Mucosa of rectum (tissue), 2 donors: ENCODE measurements at regions not wholly inside any gene's neighbourhood (a gene's known extent, or its start where the extent isn't known, plus 50 kb on each side); places are given as distances from the start of the nearest gene placed in this dataset.
A peak's percentile ranks its signal among the peaks of the same experiment; 100 is the strongest.

Source experiments
- H3K27ac ChIP-seq, 2 donors: one replicate each; pipeline ENCODE4 v1.7.0; 2013; ENCODE audit warnings: inconsistent platforms in 2 of 2, low read depth in 2 of 2, low read length in 2 of 2
- H3K27me3 ChIP-seq, 2 donors: one replicate each; pipeline ENCODE4 v1.7.0; 2013; ENCODE audit warnings: low read length in 2 of 2; ENCODE audit not compliant: control insufficient read depth in 2 of 2, insufficient read depth in 2 of 2
- H3K36me3 ChIP-seq, 2 donors: one replicate each; pipeline ENCODE4 v1.7.0; 2013; ENCODE audit warnings: low read length in 2 of 2; ENCODE audit not compliant: control insufficient read depth in 2 of 2, insufficient read depth in 2 of 2
- H3K4me1 ChIP-seq, 2 donors: one replicate each; pipeline ENCODE4 v1.7.0; 2013; ENCODE audit warnings: low read length in 2 of 2, mild to moderate bottlenecking in 1 of 2; ENCODE audit not compliant: control insufficient read depth in 2 of 2, insufficient read depth in 2 of 2
- H3K4me3 ChIP-seq, 2 donors: one replicate each; pipeline ENCODE4 v1.7.0; 2013; ENCODE audit warnings: low read length in 2 of 2
- H3K9ac ChIP-seq, 2 donors: one replicate each; pipeline ENCODE4 v1.7.0; 2013; ENCODE audit warnings: low read length in 2 of 2, low read depth in 1 of 2, mild to moderate bottlenecking in 1 of 2
- H3K9me3 ChIP-seq, 2 donors: one replicate each; pipeline ENCODE4 v1.7.0; 2013; ENCODE audit warnings: low read length in 2 of 2; ENCODE audit not compliant: control insufficient read depth in 2 of 2
- donor health status: healthy.
- donor health status: Normal muscosa, but diverticular disease.

- Histone ChIP-seq H3K9ac (no peak overlapping the region), H3K4me1 (no peaks in the 10 kb centered on the region), H3K27me3 (no peaks in the 10 kb centered on the region), H3K4me3 (no peak overlapping the region), H3K27ac (no peak overlapping the region), H3K9me3 (no peaks in the 10 kb centered on the region), H3K36me3 (no peaks in the 10 kb centered on the region)
Observed at GRCh38 chr16:85508388-85508787, 104.7 kb upstream of the GSE1 start.

GRCh38 chr16:85508993-85509392 lies 104.1 kb upstream of the GSE1 start:
- Histone ChIP-seq H3K9me3 (no peaks in the 10 kb centered on the region), H3K9ac (no peak overlapping the region), H3K27me3 (no peaks in the 10 kb centered on the region), H3K36me3 (no peaks in the 10 kb centered on the region), H3K27ac (no peak overlapping the region), H3K4me1 (no peaks in the 10 kb centered on the region), H3K4me3 (no peak overlapping the region)

DNA sequence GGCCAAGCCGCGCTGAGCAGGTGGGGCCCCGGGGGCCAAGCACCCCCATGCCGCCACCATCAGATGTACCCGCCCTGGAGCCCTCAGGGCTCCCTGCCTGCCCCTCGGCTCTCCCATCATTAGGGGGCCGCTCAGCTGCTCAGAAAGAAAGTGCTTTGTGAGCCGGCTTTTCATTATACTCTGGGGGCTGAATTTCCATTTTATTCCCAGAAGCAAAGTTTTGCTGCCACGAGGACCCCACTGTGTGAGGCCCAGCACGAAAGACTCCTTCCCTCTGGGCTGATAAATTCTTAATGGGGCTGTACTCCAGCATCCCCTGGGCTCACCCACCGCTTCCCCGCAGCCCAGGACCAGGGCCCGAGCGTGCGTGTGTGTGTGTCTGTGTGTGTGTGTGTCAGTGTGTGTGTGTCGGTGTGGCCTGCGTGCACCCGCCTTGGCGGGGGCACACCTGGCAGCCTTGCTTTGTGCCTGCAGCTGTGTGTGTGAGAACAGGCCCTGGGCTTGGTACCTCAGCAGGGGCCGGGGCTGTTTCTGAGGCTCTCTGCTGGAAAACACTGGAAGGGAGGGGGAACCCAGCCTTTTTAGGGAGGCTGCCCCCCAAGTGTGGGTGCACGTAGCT lies 103.0 kb upstream of the GSE1 start:
- no peaks in the 10 kb centered on the region for H3K27me3 ChIP-seq

DNA sequence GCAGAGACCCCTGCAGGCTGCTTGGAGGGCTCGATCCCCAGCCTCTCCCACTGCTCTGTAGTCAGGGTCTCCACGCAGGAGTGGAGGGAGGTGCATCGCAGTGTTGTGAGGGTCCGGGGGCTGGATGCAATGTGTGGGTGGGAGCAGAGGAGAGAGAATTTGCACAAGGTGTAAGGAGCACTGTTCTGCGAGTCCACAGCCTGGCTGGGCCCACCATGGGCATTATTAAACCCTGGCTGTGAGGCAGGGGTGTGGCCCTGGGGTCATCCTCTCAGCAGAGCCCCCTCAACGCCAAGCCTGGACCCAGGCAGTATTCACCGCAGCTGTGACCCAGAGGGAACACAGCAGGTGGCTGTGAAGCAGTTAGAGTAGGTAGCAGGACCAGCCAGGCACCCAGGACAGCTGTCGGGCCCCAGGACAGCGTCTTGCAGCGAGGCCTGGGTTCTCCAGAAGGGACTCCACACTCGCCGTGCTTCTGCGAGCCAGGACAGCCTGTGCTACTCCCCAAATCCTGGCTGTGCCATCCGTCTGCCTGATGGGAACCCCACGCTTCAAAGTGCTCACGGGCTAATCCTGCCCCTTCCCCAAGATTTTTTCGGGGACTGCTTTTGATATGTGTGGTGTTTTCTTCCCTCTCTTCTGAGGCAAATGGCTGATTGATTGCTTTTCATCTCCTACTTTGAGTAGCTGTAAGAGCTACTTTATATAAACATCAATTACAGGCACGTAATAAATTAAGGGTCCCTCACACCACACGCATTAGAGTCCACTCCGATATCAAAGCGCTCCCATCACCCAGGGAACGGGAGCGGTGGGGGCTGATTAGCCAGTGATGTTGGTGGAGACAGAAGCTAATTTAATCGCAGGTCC lies 100.9 kb upstream of the GSE1 start:
- Histone ChIP-seq H3K27me3 (no peaks in the 10 kb centered on the region), H3K36me3 (no peaks in the 10 kb centered on the region), H3K9me3 (no peaks in the 10 kb centered on the region), H3K4me1 (peaks cover 6 to 8% of the 10 kb centered on the region in 2 donors), H3K27ac (no peak overlapping the region), H3K9ac (no peak overlapping the region), H3K4me3 (no peak overlapping the region)

More for the DNA sequence above, 103.0 kb upstream of the GSE1 start:
- no peaks in the 10 kb centered on the region for H3K36me3 ChIP-seq
- peaks cover 6% of the 10 kb centered on the region in 2 donors for H3K4me1 ChIP-seq
- H3K9ac ChIP-seq: no peak overlapping the region
- no peak overlapping the region for H3K4me3 ChIP-seq
- no peaks in the 10 kb centered on the region for H3K9me3 ChIP-seq
- H3K27ac ChIP-seq: no peak overlapping the region

DNA sequence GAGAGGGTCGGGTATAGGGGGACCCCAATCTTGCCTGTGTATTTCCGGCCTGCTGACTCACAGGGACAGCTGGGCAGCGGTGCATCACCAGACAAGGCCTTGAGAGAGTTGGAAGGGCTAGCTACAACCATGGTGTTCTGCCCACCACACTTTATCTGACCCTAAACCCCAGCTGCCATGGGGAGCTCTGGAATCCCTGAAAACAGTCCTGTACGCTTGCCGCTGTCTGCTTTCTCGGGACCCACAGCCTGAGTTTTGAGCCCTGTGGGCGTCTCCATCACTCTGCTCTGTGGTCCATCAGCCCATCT lies 100.4 kb upstream of the GSE1 start:
- Histone ChIP-seq H3K27ac (no peak overlapping the region), H3K4me3 (no peak overlapping the region), H3K27me3 (no peaks in the 10 kb centered on the region), H3K36me3 (no peaks in the 10 kb centered on the region), H3K4me1 (peaks cover 6 to 8% of the 10 kb centered on the region in 2 donors), H3K9me3 (no peaks in the 10 kb centered on the region), H3K9ac (no peak overlapping the region)

- Histone ChIP-seq H3K9ac (no peak overlapping the region), H3K4me1 (peaks cover 6 to 8% of the 10 kb centered on the region in 2 donors), H3K27me3 (no peaks in the 10 kb centered on the region), H3K4me3 (no peak overlapping the region), H3K9me3 (no peaks in the 10 kb centered on the region), H3K27ac (no peak overlapping the region), H3K36me3 (no peaks in the 10 kb centered on the region)
Observed at GRCh38 chr16:85513180-85513579, 99.9 kb upstream of the GSE1 start.

DNA sequence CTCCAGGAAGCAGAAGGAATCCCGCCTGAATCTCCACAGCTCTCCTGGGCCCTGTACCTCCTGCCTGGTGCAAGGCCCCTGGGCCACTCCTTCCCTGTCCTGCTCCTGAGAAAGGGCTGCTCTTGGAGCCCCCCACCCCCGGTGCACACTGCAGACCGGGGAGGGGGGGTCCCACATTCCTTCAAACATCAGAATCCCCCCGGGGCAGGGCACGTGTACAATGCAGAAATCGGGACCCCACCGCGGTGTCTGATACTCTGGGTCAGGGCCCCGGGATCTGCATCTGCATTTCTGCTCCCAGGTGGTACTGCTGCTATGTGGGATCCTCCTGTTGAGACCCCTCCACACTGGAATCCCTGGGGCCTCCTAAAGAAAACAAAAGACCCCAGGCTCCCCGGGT lies 99.5 kb upstream of the GSE1 start:
- Histone ChIP-seq H3K27me3 (no peaks in the 10 kb centered on the region), H3K4me1 (peaks cover 6 to 8% of the 10 kb centered on the region in 2 donors), H3K27ac (no peak overlapping the region), H3K9ac (no peak overlapping the region), H3K36me3 (no peaks in the 10 kb centered on the region), H3K9me3 (no peaks in the 10 kb centered on the region), H3K4me3 (no peak overlapping the region)

DNA sequence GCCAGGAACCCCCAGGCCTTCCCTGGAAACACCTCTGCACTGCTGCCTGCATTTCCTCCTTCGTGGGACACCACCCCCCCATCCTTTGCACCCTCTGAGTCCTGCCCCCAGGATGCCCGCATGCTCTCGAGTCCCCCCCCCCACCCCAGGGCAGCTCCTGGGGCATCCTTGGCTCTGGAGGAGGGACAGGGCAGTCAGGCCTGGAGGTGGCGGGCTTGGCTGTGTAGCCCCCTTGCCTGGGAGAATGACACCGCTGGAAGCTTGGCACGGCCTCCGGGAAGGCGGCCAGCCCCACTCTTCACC lies 98.9 kb upstream of the GSE1 start:
- Histone ChIP-seq H3K9ac (no peak overlapping the region), H3K36me3 (no peaks in the 10 kb centered on the region), H3K9me3 (no peaks in the 10 kb centered on the region), H3K27me3 (no peaks in the 10 kb centered on the region), H3K4me1 (peaks cover 6 to 8% of the 10 kb centered on the region in 2 donors), H3K27ac (no peak overlapping the region), H3K4me3 (no peak overlapping the region)

- no peak overlapping the region for H3K4me3 ChIP-seq
- peak overlapping the region in 1 of 2 donors; percentile 0 for H3K27ac ChIP-seq
- peaks cover 6 to 8% of the 10 kb centered on the region in 2 donors for H3K4me1 ChIP-seq
- H3K9ac ChIP-seq: no peak overlapping the region
- H3K36me3 ChIP-seq: no peaks in the 10 kb centered on the region
- H3K27me3 ChIP-seq: no peaks in the 10 kb centered on the region
- H3K9me3 ChIP-seq: no peaks in the 10 kb centered on the region
Observed at GRCh38 chr16:85514598-85515318, 98.4 kb upstream of the GSE1 start.

DNA sequence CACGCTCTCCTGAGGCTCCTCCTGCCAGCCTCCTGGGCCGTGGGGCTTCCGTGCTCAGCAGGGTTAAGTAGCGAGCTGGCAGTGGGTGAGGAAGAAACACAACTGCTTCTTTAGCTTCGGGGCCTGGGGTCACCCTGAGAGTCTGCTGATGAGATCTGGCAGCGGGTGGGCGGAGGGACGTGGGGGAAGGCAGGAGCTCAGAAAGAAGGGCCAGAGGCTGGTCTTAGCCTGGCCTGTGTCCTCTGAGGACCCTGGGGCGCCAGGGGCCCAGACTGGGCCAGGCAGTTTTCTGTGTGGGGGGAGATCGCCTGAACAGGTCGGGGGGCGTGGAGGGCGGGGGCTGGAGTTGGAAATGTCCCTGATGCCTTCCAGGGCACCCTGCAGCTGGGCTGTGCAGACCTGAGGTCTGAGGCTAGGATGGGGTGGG lies 97.8 kb upstream of the GSE1 start:
- H3K27me3 ChIP-seq: no peaks in the 10 kb centered on the region
- no peaks in the 10 kb centered on the region for H3K9me3 ChIP-seq
- H3K9ac ChIP-seq: no peak overlapping the region
- no peaks in the 10 kb centered on the region for H3K36me3 ChIP-seq
- H3K27ac ChIP-seq: no peak overlapping the region
- H3K4me1 ChIP-seq: peaks cover 6 to 8% of the 10 kb centered on the region in 2 donors
- H3K4me3 ChIP-seq: no peak overlapping the region
